Stimulated activated CD4-positive, alpha-beta T cell treated with anti-CD3 and anti-CD28 coated beads, Interleukin-1b, Interleukin-23, amount 100 ng/mL, for 1 hour (primary cell): ENCODE measurements at regions not wholly inside any gene's neighbourhood (a gene's known extent, or its start where the extent isn't known, plus 50 kb on each side); places are given as distances from the start of the nearest gene placed in this dataset.

ENCODE experiments used
- DNase-seq, 2 donors: peaks; one replicate each; pipeline ENCODE4 v3.0.0-alpha.2; 2020; ENCODE audit warnings: low read depth in 2 of 2

DNA sequence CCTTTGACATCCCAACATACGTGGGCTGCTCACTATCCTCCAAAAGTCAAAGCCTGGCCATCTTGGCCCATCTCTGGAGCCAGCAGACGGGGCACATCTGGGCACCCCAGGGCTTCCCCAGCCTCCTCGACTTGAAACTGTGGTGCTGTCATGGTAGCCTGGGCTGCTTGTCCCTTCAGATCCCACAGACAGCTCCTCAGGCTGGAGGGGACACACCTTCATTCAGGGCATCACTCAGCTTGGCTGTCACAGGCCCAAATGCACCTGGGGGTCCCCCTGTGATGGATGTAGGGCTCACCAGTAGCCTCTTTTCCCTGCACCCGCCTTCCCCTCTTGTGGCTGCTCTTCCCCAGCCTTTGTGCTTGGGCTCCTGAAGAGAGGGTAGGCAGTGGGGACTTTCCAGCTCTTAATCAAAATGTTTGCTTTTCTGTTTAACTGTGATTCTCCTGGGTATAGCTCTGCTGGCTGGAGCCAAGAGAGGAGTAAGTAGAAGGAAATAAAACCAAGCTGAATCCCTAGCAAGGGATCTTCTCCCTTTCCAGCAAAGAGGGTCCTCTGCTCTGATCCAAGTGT is 92.3 kb downstream of the GYPC start:
- no peak for DNase-seq

GRCh38 chr2:126748929-126749518 is 93.1 kb downstream of the GYPC start:
- DNase-seq: no peak

DNA sequence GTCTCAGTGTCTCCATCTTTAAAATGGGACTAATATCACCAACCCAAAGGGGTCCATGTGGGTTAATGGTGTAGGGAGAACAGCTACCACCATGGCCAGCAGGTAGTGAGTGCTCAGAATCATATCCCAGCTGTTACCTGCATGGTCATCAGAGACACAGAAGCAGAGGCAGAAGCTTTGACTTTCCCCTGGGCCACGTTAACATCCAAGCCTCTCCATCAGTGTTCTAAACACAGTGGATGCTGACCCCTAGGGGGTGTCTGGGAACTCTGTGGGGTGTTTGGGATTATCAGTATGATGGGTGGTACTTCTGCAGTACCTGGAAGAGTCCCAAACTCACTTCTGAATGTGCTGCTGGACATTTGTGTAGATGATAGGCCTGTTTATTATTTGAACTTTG is 93.6 kb downstream of the GYPC start:
- DNase-seq: no peak

GRCh38 chr2:126750506-126750905 is 94.5 kb downstream of the GYPC start:
- no peak for DNase-seq

GRCh38 chr2:126751477-126751876 is 95.5 kb downstream of the GYPC start:
- no peak for DNase-seq

DNA sequence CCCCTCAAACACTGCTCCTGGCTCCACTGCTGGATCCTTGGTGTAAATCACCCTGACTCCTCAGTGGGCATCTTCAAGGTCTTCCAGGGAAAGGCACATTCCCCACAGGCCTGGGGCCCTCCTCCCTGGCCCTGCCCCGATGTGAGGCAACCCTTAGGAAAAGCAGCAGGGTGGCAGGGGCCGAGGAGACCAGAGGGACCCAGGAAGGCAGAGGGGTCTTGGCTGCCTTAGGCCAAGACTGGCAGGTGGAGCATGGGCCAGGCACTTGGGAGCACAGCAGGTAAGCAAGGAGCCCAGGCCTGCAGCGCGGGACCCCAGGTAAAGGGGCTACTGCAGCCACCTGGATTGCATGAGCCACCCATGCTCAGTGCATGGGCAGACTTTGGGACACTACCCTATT is 96.9 kb downstream of the GYPC start:
- no peak for DNase-seq

GRCh38 chr2:126753501-126754212 is 97.7 kb downstream of the GYPC start:
- DNase-seq: no peak

GRCh38 chr2:126754240-126755004 is 98.5 kb downstream of the GYPC start:
- DNase-seq: no peak

DNA sequence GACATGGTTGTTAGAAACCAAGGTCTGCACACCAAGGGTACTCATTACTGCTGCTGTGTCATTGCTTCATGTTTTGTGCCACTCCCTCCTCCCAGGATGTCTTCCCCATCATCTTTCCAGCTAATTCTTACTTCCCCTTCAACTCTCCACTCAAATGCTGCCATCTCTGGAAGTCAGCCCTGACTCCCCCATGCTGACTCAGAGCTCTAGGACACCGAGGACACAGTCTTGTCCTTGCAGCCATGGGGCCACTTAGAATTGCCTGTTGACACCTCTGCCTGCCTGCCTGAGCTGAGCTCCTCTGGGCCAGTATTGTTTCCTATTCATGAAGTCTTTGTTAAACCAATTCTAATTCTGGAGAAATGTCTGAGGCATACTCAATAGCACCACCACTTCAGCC is 100.2 kb downstream of the GYPC start:
- no peak for DNase-seq

- no peak for DNase-seq
These were observed 105.5 kb downstream of the GYPC start for GRCh38 chr2:126761256-126761980.

- DNase-seq: no peak
These were observed 106.3 kb downstream of the GYPC start for GRCh38 chr2:126761981-126762878.

GRCh38 chr2:126764686-126765265 is 108.8 kb downstream of the GYPC start:
- DNase-seq: no peak

DNA sequence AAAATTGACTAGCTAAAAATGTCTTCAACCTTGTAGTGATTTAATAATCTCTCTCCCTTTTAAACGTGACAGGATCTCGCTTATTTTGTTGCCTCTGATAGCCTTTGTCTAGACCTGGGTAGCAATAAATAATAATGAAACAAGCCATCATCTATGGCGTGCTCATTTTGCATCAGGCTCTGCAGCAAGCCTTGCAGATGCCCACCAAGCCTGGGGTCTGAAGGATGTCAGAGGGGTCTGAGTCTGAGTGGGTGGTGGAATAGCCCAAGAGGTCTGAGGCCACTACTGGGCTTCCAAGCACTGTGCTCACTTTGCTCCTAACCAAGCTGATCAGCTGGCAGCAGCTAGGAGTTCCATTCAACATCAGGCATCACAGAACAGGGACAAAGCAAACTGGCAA is 109.4 kb downstream of the GYPC start:
- DNase-seq: no peak

- no peak for DNase-seq
These were observed 110.5 kb downstream of the GYPC start for GRCh38 chr2:126766295-126766968.

DNA sequence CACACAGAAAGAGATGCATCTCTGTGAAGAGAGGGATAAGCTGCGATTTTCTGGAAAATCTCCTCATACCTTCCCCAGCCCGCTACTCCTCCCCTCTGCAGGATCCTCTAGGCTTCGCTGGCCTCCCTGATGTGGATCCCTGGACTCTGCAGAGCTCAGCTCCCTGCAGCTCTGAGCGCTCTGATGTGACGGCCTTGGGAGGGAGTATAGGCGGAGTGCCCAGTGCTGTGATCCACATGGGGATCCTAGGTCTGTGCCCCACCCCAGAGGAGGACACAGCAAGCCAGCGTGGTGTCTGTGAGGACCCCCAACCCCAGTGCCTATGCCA is 111.0 kb downstream of the GYPC start:
- DNase-seq: no peak

- DNase-seq: no peak
These were observed 113.2 kb downstream of the GYPC start for GRCh38 chr2:126769118-126769517.

- DNase-seq: no peak
These were observed 114.5 kb downstream of the GYPC start for GRCh38 chr2:126770466-126770865.

DNA sequence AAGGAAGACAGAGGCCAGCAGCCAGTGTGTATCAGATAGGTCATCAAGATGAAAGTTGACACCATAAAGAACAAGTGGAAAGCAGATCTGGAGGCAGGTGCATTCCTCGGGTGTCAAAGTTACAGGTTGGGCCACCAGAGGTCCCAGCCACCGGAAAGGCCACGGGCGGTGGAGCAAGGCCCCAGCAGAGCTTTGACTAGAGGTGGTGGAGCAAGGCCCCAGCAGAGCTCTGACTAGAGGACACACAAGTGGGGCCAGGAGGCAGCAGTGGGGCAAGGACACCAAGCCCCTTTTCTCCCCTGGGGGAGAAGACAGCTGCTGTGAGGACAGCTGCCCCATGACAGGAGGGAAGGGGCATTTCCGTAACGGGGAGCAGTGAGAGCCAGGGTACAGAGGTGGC is 115.1 kb downstream of the GYPC start:
- no peak for DNase-seq

GRCh38 chr2:126771501-126772195 is 115.7 kb downstream of the GYPC start:
- no peak for DNase-seq

DNA sequence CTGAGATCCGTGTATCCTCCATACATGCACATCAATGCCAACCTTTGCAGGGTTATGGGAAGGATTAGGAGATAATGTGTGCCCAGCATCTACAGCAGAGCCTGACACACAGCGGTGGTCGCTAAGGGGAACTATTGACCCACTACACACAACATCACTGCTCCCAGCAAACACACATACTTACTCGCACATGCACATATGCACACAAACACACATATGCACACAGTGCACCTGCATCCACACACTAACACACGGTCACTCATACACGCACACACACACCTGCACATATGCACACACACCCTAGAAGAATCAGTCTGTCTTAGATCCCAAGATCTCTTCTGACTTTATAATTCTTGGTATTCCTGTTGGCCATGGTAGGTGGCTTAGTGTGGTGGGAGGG is 118.3 kb downstream of the GYPC start:
- no peak for DNase-seq
